HEK293 (cell line): ENCODE measurements at regions not wholly inside any gene's neighbourhood (a gene's known extent, or its start where the extent isn't known, plus 50 kb on each side); places are given as distances from the start of the nearest gene placed in this dataset.
A peak's percentile ranks its signal among the peaks of the same experiment; 100 is the strongest.
"Not testable (repeated sequence)": the region's sequence is repeated elsewhere in the genome, so short reads cannot be mapped to it uniquely, and the experiment has no call there.

Experiments used
- CTCF ChIA-PET: fragments of 350-600 bp; formaldehyde crosslinking; extraction: SDS; loops from one replicate; lab custom pipeline; 2021; ENCODE audit warnings: antibody characterized with exemption; lab: Yijun Ruan, JAX
- POLR2A ChIA-PET: fragments of 300-600 bp; formaldehyde crosslinking; extraction: SDS; loops from one replicate; lab custom pipeline; 2020; ENCODE audit warnings: antibody characterized with exemption, inconsistent platforms; lab: Yijun Ruan, JAX
- H3K27ac ChIP-seq: fragments of 200-500 bp; sonication (Bioruptor generic); 2 replicates; pipeline ENCODE4 v1.5.1; 2014; ENCODE audit warnings: low read depth, low read length, control low read depth, inconsistent platforms; ENCODE audit errors: extremely low read depth
- H3K36me3 ChIP-seq, 2 experiments: fragments of 200-500 bp in 1 of 2; sonication (Bioruptor generic) in 1 of 2; 1 replicate in 1 of 2; 2 replicates in 1 of 2; pipeline ENCODE4 v1.5.1; 2014 to 2017; ENCODE audit warnings: inconsistent platforms in 2 of 2, low read length in 2 of 2; ENCODE audit not compliant: control insufficient read depth in 2 of 2, insufficient read depth in 1 of 2
- H3K4me1 ChIP-seq: fragments of 200-500 bp; sonication (Bioruptor generic); 2 replicates; pipeline ENCODE4 v1.5.1; 2014; ENCODE audit warnings: mild to moderate bottlenecking, low read length, inconsistent platforms; ENCODE audit not compliant: control insufficient read depth, insufficient read depth
- H3K4me3 ChIP-seq: 2 replicates; pipeline ENCODE4 v1.5.1; 2011; ENCODE audit warnings: low read depth, mild to moderate bottlenecking, control low read depth, low read length, moderate library complexity
- H3K9me3 ChIP-seq: fragments of 200-500 bp; sonication (Bioruptor generic); 2 replicates; pipeline ENCODE4 v1.5.1; 2014; ENCODE audit warnings: low read depth, low read length, inconsistent platforms; ENCODE audit not compliant: control insufficient read depth, insufficient read depth
- EGR2 ChIP-seq: fragments of 450-650 bp; formaldehyde crosslinking; IDR thresholded peaks from 2 replicates; pipeline ENCODE4 v1.5.1; 2016; ENCODE audit warnings: low read depth, missing biosample characterization, missing genetic modification characterization
- KLF8 ChIP-seq: fragments of 450-650 bp; formaldehyde crosslinking; IDR thresholded peaks from 2 replicates; pipeline ENCODE4 v1.5.1; 2016; ENCODE audit warnings: missing biosample characterization, missing genetic modification characterization
- OVOL3 ChIP-seq: fragments of 450-650 bp; formaldehyde crosslinking; IDR thresholded peaks from 2 replicates; pipeline ENCODE4 v1.5.1; 2016; ENCODE audit warnings: missing biosample characterization, missing genetic modification characterization
- PRDM1 ChIP-seq: fragments of 450-650 bp; formaldehyde crosslinking; IDR thresholded peaks from 2 replicates; pipeline ENCODE4; 2016; ENCODE audit warnings: missing biosample characterization, missing genetic modification characterization
- ZBTB17 ChIP-seq: fragments of 450-650 bp; formaldehyde crosslinking; IDR thresholded peaks from 2 replicates; pipeline ENCODE4 v1.5.1; 2016; ENCODE audit warnings: missing biosample characterization, missing genetic modification characterization
- ZFHX2 ChIP-seq: fragments of 450-650 bp; formaldehyde crosslinking; conservative IDR thresholded peaks from 2 replicates; pipeline ENCODE4 v1.5.1; 2016; ENCODE audit warnings: missing biosample characterization, missing genetic modification characterization
- ZFP37 ChIP-seq: fragments of 450-650 bp; formaldehyde crosslinking; IDR thresholded peaks from 2 replicates; pipeline ENCODE4 v1.5.1; 2016; ENCODE audit warnings: missing biosample characterization, missing genetic modification characterization
- ZNF184 ChIP-seq: fragments of 450-650 bp; IDR thresholded peaks from 2 replicates; pipeline ENCODE4 v1.5.1; 2018; ENCODE audit warnings: missing biosample characterization, mild to moderate bottlenecking, missing genetic modification characterization
- ZNF266 ChIP-seq: fragments of 450-650 bp; formaldehyde crosslinking; IDR thresholded peaks from 2 replicates; pipeline ENCODE4 v1.5.1; 2016; ENCODE audit warnings: missing biosample characterization, missing genetic modification characterization, low read depth
- ZNF341 ChIP-seq: fragments of 450-650 bp; formaldehyde crosslinking; IDR thresholded peaks from 2 replicates; pipeline ENCODE4; 2016; ENCODE audit warnings: low read depth, missing biosample characterization, missing genetic modification characterization
- ZNF416 ChIP-seq: fragments of 450-650 bp; formaldehyde crosslinking; IDR thresholded peaks from 2 replicates; pipeline ENCODE4 v1.5.1; 2016; ENCODE audit warnings: missing biosample characterization, missing genetic modification characterization
- ZNF558 ChIP-seq: fragments of 450-650 bp; formaldehyde crosslinking; IDR thresholded peaks from 2 replicates; pipeline ENCODE4 v1.5.1; 2016; ENCODE audit warnings: missing biosample characterization, missing genetic modification characterization
- ZNF664 ChIP-seq: fragments of 450-650 bp; formaldehyde crosslinking; IDR thresholded peaks from 2 replicates; pipeline ENCODE4 v1.5.1; 2016; ENCODE audit warnings: missing biosample characterization, missing genetic modification characterization
- ZNF76 ChIP-seq: fragments of 450-650 bp; formaldehyde crosslinking; IDR thresholded peaks from 2 replicates; pipeline ENCODE4; 2016; ENCODE audit warnings: low read depth, missing biosample characterization, missing genetic modification characterization, borderline replicate concordance
- ZSCAN30 ChIP-seq: fragments of 450-650 bp; IDR thresholded peaks from 2 replicates; pipeline ENCODE4 v1.5.1; 2018; ENCODE audit warnings: missing biosample characterization, mild to moderate bottlenecking, missing genetic modification characterization, moderate library complexity
- TF ChIP-seq, protein P1 (sequence below): fragments of 450-650 bp; formaldehyde crosslinking; IDR thresholded peaks from 2 replicates; pipeline ENCODE4 v1.5.1; 2016; ENCODE audit warnings: missing biosample characterization, missing genetic modification characterization
- TF ChIP-seq, protein P2 (sequence below): fragments of 450-650 bp; IDR thresholded peaks from 2 replicates; pipeline ENCODE4 v1.5.1; 2018; ENCODE audit warnings: missing biosample characterization, mild to moderate bottlenecking, missing genetic modification characterization
- TF ChIP-seq, protein P3 (sequence below): fragments of 450-650 bp; formaldehyde crosslinking; IDR thresholded peaks from 2 replicates; pipeline ENCODE4 v1.5.1; 2016; ENCODE audit warnings: missing biosample characterization, missing genetic modification characterization

DNA sequence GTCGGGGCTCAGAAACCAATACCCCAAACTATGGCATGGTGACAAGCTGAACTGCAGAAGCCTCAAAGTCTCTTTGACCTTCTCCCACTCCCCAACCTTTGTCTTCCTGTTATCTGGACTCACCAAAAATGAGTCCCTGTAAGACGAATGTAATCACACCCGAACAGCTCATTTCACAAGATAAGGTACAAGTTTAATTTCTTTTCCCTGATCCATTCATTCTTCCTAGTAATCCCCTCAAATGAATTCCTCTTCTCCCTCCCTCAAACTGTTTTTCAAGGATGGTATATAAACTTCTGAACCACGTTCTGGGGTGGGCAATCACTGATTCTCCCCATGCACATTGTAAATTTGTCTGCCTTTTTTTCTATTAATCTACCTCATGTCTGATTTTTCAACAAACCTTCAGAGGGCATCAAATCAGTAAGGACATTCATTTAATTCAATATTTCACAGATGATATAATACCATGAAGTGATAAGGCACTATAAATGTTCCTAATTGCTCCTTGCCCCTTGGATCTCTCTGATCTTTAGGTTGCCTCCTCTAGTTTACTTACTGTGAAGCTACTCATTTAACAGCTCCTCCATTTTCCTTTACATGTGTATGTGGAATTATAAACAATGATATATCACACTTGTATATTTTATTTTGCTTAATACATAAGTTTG, 77.2 kb downstream of the OR2B2 start:
- CTCF ChIA-PET = interaction anchor here (0.7 to 5.1 kb wide), 3 partner anchors 23 to 660 kb away, joined by 3 to 38 read pairs (median 7); no protein-coding TSS in a partner anchor
- POLR2A ChIA-PET = interaction anchor here (0.6 to 6.4 kb wide), 5 partner anchors 13 to 112 kb away, joined by 6 to 220 read pairs (median 102); a partner anchor contains a TSS
- no peaks in the 10 kb centered on the region for H3K36me3 ChIP-seq
- H3K4me3 ChIP-seq = no peak overlapping the region
- no peak overlapping the region for H3K27ac ChIP-seq
- TF ChIP-seq ZNF76 (tag by site-specific recombination) = no peak
- peak; percentile 77 for TF ChIP-seq ZBTB17 (tag by site-specific recombination)
- peak; percentile 92 for TF ChIP-seq ZNF664 (tag by site-specific recombination)
- H3K4me1 ChIP-seq = no peaks in the 10 kb centered on the region
- H3K9me3 ChIP-seq = no peaks in the 10 kb centered on the region

DNA sequence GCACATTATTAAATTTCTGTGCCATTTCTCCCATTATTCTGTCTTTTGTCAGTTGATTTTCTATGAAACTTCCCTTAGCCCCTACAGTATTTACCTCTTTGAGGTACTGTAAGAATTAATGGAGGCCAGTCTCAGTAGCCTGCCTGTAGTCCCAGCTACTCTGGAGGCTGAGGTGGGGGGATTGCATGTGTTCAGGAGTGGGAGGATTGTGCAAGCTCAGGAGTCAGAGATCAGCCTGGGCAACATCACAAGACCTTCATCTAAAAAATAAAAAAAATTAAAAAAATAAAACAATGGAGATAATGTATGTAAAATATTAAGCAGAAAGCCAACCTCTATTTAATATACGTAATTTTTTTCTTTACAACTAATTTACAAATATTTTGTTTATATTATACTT, 77.8 kb downstream of the OR2B2 start:
- Histone ChIP-seq H3K27ac (no peak overlapping the region), H3K4me3 (no peak overlapping the region), H3K4me1 (no peaks in the 10 kb centered on the region), H3K9me3 (no peaks in the 10 kb centered on the region), H3K36me3 (no peaks in the 10 kb centered on the region)
- POLR2A ChIA-PET = interaction anchor here (0.6 to 6.4 kb wide), 6 partner anchors 13 to 112 kb away, joined by 4 to 220 read pairs (median 95); a partner anchor contains a TSS
- CTCF ChIA-PET = interaction anchor here (0.7 to 5.1 kb wide), 3 partner anchors 10 to 659 kb away, joined by 3 to 38 read pairs (median 4); no protein-coding TSS in a partner anchor
- no peak for TF ChIP-seq ZFP37
- 0 out of 2 replicates have a peak, but pooled peaks have one; percentile 17 for TF ChIP-seq EGR2
- peak; percentile 41; the same call in 1 of the 2 replicates for TF ChIP-seq ZFHX2 (tag by site-specific recombination)

DNA sequence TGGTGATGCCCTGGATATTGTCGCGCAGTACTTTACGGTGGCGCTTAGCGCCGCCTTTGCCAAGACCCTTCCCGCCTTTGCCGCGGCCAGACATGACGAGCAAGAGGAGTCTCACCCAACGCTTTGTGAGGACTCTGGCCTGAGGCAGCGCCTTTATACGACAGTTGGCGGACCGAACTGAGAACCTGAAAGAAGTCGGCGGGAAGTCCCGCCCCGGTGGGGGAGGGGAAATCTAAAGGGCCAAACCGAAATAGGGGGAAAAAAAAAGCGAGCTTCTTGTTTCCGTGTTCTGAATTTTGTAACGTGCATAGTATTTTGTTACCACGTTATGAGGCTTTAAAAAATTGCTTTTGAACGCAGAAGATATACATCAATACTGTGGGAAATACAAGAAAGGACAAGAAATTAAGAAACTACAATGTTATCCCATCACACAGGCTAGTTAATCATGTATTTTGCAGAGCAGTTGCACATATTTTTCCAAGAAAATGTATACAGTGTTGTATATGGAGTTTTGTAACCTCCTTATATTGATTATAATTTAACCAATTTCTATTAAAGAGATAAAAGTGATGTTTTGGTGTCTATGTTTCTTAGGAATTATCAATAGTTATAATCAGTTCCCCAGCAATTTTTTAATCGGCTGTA, 80.6 kb downstream of the OR2B2 start:
- H3K4me1 ChIP-seq, CTCF ChIA-PET, H3K9me3 ChIP-seq, H3K36me3 ChIP-seq, H3K27ac ChIP-seq: not testable (repeated sequence)
- POLR2A ChIA-PET = interaction anchor here (1.0 to 3.1 kb wide), 4 partner anchors 11 to 40 kb away, joined by 3 to 17 read pairs (median 6); a partner anchor contains a TSS
- peak overlapping the region; percentile 14 for H3K4me3 ChIP-seq

DNA sequence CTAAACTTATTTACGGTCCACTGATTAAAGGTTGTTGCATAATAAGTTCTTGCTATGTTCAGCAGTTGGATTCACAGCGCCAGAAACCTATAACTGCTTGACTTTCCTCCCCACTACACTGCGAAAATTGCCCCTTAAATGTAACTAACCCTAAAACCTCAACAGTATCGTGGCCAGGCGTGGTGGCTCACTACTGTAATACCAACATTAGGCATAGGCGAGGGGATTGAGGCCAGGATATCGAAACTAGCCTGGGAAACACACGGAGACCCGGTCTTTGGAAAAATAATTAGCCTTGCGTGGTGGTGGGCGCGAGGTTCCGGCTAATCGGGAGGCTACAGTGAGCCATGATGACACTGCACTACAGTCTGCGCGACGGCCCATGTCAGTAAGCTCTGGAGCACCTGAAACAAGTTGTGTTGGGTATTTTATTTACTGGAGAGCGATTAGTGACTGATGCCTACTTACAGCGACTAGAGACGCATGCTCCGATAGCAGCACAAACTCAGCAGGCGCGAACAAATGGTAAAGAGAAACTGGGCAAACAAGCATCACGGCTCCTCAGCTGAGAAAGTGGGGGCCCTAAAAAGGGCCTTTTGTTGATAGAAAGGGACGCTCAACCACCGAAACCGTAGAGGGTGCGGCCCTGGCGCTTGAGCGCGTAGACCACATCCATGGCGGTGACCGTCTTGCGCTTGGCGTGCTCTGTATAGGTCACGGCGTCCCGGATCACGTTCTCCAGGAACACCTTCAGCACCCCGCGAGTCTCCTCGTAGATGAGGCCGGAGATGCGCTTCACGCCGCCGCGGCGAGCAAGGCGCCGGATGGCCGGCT, 81.4 kb downstream of the OR2B2 start:
- not testable (repeated sequence) for H3K9me3 ChIP-seq
- POLR2A ChIA-PET = interaction anchor here (0.5 to 3.1 kb wide), 5 partner anchors 10 to 41 kb away, joined by 3 to 17 read pairs (median 7); a partner anchor contains a TSS
- peak overlapping the region; percentile 28 for H3K4me3 ChIP-seq

DNA sequence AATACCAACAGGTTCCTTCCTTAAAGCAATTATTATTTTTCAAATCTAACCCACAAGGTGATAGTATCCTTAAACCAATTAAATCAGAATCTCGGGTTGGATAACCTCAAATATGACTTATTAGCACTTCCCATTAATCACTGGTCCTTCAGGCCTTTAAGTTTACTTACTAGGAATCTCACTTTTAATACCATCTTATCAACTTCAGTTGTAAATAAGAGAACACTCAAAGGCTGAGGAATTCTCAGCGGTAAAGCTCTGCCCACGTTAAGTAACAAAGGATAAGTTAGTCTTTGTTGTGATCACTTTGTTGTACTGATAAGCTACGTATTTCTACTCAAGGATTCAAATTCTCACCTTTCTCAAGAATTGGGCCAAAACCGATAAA, 82.0 kb downstream of the OR2B2 start:
- Histone ChIP-seq H3K4me3 (peak overlapping the region; percentile 28), H3K36me3 (no peaks in the 10 kb centered on the region), H3K27ac (no peak overlapping the region), H3K4me1 (no peaks in the 10 kb centered on the region), H3K9me3 (no peaks in the 10 kb centered on the region)
- TF ChIP-seq ZNF416 (tag by site-specific recombination) = no peak
- TF ChIP-seq ZNF184 (tag by site-specific recombination) = no peak
- TF ChIP-seq ZNF341 = no peak
- TF ChIP-seq, protein P1, sequence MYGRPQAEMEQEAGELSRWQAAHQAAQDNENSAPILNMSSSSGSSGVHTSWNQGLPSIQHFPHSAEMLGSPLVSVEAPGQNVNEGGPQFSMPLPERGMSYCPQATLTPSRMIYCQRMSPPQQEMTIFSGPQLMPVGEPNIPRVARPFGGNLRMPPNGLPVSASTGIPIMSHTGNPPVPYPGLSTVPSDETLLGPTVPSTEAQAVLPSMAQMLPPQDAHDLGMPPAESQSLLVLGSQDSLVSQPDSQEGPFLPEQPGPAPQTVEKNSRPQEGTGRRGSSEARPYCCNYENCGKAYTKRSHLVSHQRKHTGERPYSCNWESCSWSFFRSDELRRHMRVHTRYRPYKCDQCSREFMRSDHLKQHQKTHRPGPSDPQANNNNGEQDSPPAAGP (tag by site-specific recombination) = no peak
- TF ChIP-seq PRDM1 (tag by site-specific recombination) = no peak
- TF ChIP-seq, protein P2, sequence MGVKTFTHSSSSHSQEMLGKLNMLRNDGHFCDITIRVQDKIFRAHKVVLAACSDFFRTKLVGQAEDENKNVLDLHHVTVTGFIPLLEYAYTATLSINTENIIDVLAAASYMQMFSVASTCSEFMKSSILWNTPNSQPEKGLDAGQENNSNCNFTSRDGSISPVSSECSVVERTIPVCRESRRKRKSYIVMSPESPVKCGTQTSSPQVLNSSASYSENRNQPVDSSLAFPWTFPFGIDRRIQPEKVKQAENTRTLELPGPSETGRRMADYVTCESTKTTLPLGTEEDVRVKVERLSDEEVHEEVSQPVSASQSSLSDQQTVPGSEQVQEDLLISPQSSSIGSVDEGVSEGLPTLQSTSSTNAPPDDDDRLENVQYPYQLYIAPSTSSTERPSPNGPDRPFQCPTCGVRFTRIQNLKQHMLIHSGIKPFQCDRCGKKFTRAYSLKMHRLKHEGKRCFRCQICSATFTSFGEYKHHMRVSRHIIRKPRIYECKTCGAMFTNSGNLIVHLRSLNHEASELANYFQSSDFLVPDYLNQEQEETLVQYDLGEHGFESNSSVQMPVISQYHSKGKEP = no peak
- no peak for TF ChIP-seq KLF8 (tag by site-specific recombination)
- no peak for TF ChIP-seq ZNF266 (tag by site-specific recombination)
- TF ChIP-seq ZNF558 (tag by site-specific recombination) = no peak
- no peak for TF ChIP-seq ZSCAN30 (tag by site-specific recombination)
- TF ChIP-seq, protein P3, sequence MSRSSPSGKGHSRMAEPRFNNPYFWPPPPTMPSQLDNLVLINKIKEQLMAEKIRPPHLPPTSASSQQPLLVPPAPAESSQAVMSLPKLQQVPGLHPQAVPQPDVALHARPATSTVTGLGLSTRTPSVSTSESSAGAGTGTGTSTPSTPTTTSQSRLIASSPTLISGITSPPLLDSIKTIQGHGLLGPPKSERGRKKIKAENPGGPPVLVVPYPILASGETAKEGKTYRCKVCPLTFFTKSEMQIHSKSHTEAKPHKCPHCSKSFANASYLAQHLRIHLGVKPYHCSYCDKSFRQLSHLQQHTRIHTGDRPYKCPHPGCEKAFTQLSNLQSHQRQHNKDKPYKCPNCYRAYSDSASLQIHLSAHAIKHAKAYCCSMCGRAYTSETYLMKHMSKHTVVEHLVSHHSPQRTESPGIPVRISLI (tag by site-specific recombination) = no peak
- TF ChIP-seq OVOL3 (tag by site-specific recombination) = no peak
- ChIA-PET CTCF (no interaction called here), POLR2A (interaction anchor here (1.0 to 3.1 kb wide), 4 partner anchors 10 to 42 kb away, joined by 3 to 17 read pairs (median 6); a partner anchor contains a TSS)

More for the DNA sequence above, 81.4 kb downstream of the OR2B2 start:
- H3K36me3 ChIP-seq, H3K27ac ChIP-seq, CTCF ChIA-PET, H3K4me1 ChIP-seq: not testable (repeated sequence)
